ENCODE measurements at regions not wholly inside any gene's neighbourhood (a gene's known extent, or its start where the extent isn't known, plus 50 kb on each side); places are given as distances from the start of the nearest gene placed in this dataset.

GRCh38 chr4:149141391-149141790 is 674.3 kb downstream of the IQCM start:
- H4K20me1 ChIP-seq (ENCODE audit: low read length): no peaks in the 10 kb centered on the region
- no peaks in the 10 kb centered on the region for H3K9me2 ChIP-seq (replicated peaks; ENCODE audit: low read length)
- H3K79me2 ChIP-seq (ENCODE audit: low read length): no peaks in the 10 kb centered on the region
- no TSS peak for BruUV-seq (replicated peaks)
- no peak overlapping the region for H3K9ac ChIP-seq (ENCODE audit: low read length)
- no peaks in the 10 kb centered on the region for H3K27me3 ChIP-seq (ENCODE audit: low read length)
- H3K9me3 ChIP-seq (ENCODE audit: low read length): no peaks in the 10 kb centered on the region
- no peak overlapping the region for H3K4me2 ChIP-seq (ENCODE audit: low read length)
- no peak overlapping the region for H2AFZ ChIP-seq (ENCODE audit: low read length)
- no peaks in the 10 kb centered on the region for H3K4me1 ChIP-seq (ENCODE audit: insufficient read depth, low read length)
- CTCF ChIA-PET: no interaction called here
- H3K36me3 ChIP-seq (ENCODE audit: low read depth, low read length): no peaks in the 10 kb centered on the region
- TF ChIP-seq EZH2 (IDR thresholded peaks at IDR 0.05; ENCODE audit: low read length, unreplicated experiment) (no peak), CTCF (conservative IDR thresholded peaks at IDR 0.05; ENCODE audit: low read depth, low read length) (no peak), EZH2phosphoT487 (IDR thresholded peaks at IDR 0.05; ENCODE audit: borderline replicate concordance, low read length) (no peak)
- no peak for ATAC-seq
- no peak for DNase-seq
- H3F3A ChIP-seq (ENCODE audit: low read length, unreplicated experiment): no peaks in the 10 kb centered on the region
- POLR2A ChIA-PET (ENCODE audit: unreplicated experiment): no interaction called here
- no peak overlapping the region for H3K27ac ChIP-seq (ENCODE audit: low read length)
- H3K4me3 ChIP-seq (ENCODE audit: low read length): no peak overlapping the region
- intact Hi-C loops (cut with micrococcal nuclease): no loop called here

GRCh38 chr4:149140841-149141240 is 674.8 kb downstream of the IQCM start:
- Histone ChIP-seq H3K36me3 (ENCODE audit: low read depth, low read length) (no peaks in the 10 kb centered on the region), H3K27ac (ENCODE audit: low read length) (no peak overlapping the region), H3K9me2 (replicated peaks; ENCODE audit: low read length) (no peaks in the 10 kb centered on the region), H3K9ac (ENCODE audit: low read length) (no peak overlapping the region), H2AFZ (ENCODE audit: low read length) (no peak overlapping the region), H3K9me3 (ENCODE audit: low read length) (no peaks in the 10 kb centered on the region), H4K20me1 (ENCODE audit: low read length) (no peaks in the 10 kb centered on the region), H3K79me2 (ENCODE audit: low read length) (no peaks in the 10 kb centered on the region), H3F3A (ENCODE audit: low read length, unreplicated experiment) (no peaks in the 10 kb centered on the region), H3K4me1 (ENCODE audit: insufficient read depth, low read length) (no peaks in the 10 kb centered on the region), H3K4me2 (ENCODE audit: low read length) (no peak overlapping the region), H3K4me3 (ENCODE audit: low read length) (no peak overlapping the region), H3K27me3 (ENCODE audit: low read length) (no peaks in the 10 kb centered on the region)
- peak; percentile 31 for ATAC-seq
- DNase-seq: peak; percentile 4
- ChIA-PET POLR2A (ENCODE audit: unreplicated experiment) (no interaction called here), CTCF (no interaction called here)
- BruUV-seq (replicated peaks): no TSS peak
- TF ChIP-seq EZH2phosphoT487 (IDR thresholded peaks at IDR 0.05; ENCODE audit: borderline replicate concordance, low read length) (no peak), CTCF (conservative IDR thresholded peaks at IDR 0.05; ENCODE audit: low read depth, low read length) (no peak), EZH2 (IDR thresholded peaks at IDR 0.05; ENCODE audit: low read length, unreplicated experiment) (no peak)
- intact Hi-C loops (cut with micrococcal nuclease): no loop called here

- POLR2A ChIA-PET (ENCODE audit: unreplicated experiment): no interaction called here
- no peak for ATAC-seq
- Histone ChIP-seq H4K20me1 (ENCODE audit: low read length) (no peaks in the 10 kb centered on the region), H3K9ac (ENCODE audit: low read length) (no peak overlapping the region), H3K4me2 (ENCODE audit: low read length) (no peak overlapping the region), H3K27ac (ENCODE audit: low read length) (no peak overlapping the region), H3K9me3 (ENCODE audit: low read length) (no peaks in the 10 kb centered on the region), H3K36me3 (ENCODE audit: low read depth, low read length) (no peaks in the 10 kb centered on the region), H3K27me3 (ENCODE audit: low read length) (no peaks in the 10 kb centered on the region), H2AFZ (ENCODE audit: low read length) (no peak overlapping the region), H3K9me2 (replicated peaks; ENCODE audit: low read length) (no peaks in the 10 kb centered on the region), H3K79me2 (ENCODE audit: low read length) (no peaks in the 10 kb centered on the region), H3K4me3 (ENCODE audit: low read length) (no peak overlapping the region), H3F3A (ENCODE audit: low read length, unreplicated experiment) (no peaks in the 10 kb centered on the region), H3K4me1 (ENCODE audit: insufficient read depth, low read length) (no peaks in the 10 kb centered on the region)
- CTCF ChIA-PET: no interaction called here
- no peak for DNase-seq
- BruUV-seq (replicated peaks): no TSS peak
- intact Hi-C loops (cut with micrococcal nuclease): no loop called here
- TF ChIP-seq EZH2phosphoT487 (IDR thresholded peaks at IDR 0.05; ENCODE audit: borderline replicate concordance, low read length) (no peak), EZH2 (IDR thresholded peaks at IDR 0.05; ENCODE audit: low read length, unreplicated experiment) (no peak), CTCF (conservative IDR thresholded peaks at IDR 0.05; ENCODE audit: low read depth, low read length) (no peak)
Measured at GRCh38 chr4:149136951-149137620, 678.6 kb downstream of the IQCM start.

Measured in PC-3 (cell line).